HCT116 (cell line): ENCODE measurements at regions not wholly inside any gene's neighbourhood (a gene's known extent, or its start where the extent isn't known, plus 50 kb on each side); places are given as distances from the start of the nearest gene placed in this dataset.

Experiments
- ATAC-seq: fragments of 200-7000 bp; cut with Tn5 transposase; 2 replicates; pipeline ENCODE4 v1.9.1; 2020; ENCODE audit warnings: mild to moderate bottlenecking, moderate library complexity
- BruUV-seq: library from RNA; stranded (reverse); fragments of 400-500 nt; replicated peaks from 2 replicates; lab custom pipeline; 2021; lab: Mats Ljungman, UMichigan
- CTCF ChIA-PET: fragments of 300-600 bp; sonication (Branson Sonifier 250); formaldehyde crosslinking; loops from one replicate; lab custom pipeline; 2021; ENCODE audit warnings: antibody characterized with exemption; lab: Charles Lee
- POLR2A ChIA-PET: fragments of 300-600, 350-600 bp; sonication (Branson Sonifier 250); formaldehyde crosslinking; loops from one replicate; lab custom pipeline; 2021; ENCODE audit warnings: antibody characterized with exemption; lab: Charles Lee
- RAD21 ChIA-PET, 2 experiments: fragments of 300-600 bp; sonication (Branson Sonifier 250); formaldehyde crosslinking; loops; one replicate each; lab custom pipeline; 2023; ENCODE audit warnings: low total read pairs in 2 of 2; ENCODE audit not compliant: uncharacterized antibody in 2 of 2, unreplicated experiment in 2 of 2, low non-redundant PET in 1 of 2; lab: Charles Lee
- DNase-seq: peaks from one replicate; pipeline ENCODE4 v3.0.0-alpha.2; 2010; ENCODE audit warnings: low read depth, low spot score
- H2AFZ ChIP-seq: fragments of 200-600 bp; shearing (Covaris generic), sonication (generic); 2 replicates; pipeline ENCODE4 v1.6.1; 2017; ENCODE audit warnings: low read depth, mixed run types, mixed read lengths, antibody characterized with exemption, low read length; ENCODE audit not compliant: poor library complexity, severe bottlenecking
- H3K27ac ChIP-seq: 2 replicates; pipeline ENCODE4 v1.5.1; 2012; ENCODE audit warnings: low read depth, low read length
- H3K27me3 ChIP-seq: fragments of 200-600 bp; sonication (generic); 2 replicates; pipeline ENCODE4 v1.6.1; 2016; ENCODE audit warnings: mixed run types, low read length, mixed read lengths; ENCODE audit not compliant: insufficient read depth
- H3K36me3 ChIP-seq, 2 experiments: fragments of 200-500 bp in 1 of 2; fragments of 200-600 bp in 1 of 2; sonication (Bioruptor generic) in 1 of 2; sonication (generic) in 1 of 2; 2 replicates each; pipeline versions ENCODE4 v1.5.1 to v1.6.1; 2014 to 2016; ENCODE audit warnings: low read length in 2 of 2, inconsistent platforms in 1 of 2, mixed read lengths in 1 of 2, mixed run types in 1 of 2; ENCODE audit not compliant: insufficient read depth in 2 of 2, control insufficient read depth in 1 of 2
- H3K4me1 ChIP-seq, 2 experiments: fragments of 200-600 bp in 1 of 2; sonication (generic) in 1 of 2; 2 replicates each; pipeline versions ENCODE4 v1.5.1 to v1.6.1; 2012 to 2017; ENCODE audit warnings: low read length in 2 of 2, inconsistent platforms in 1 of 2, mild to moderate bottlenecking in 1 of 2, mixed read lengths in 1 of 2, mixed run types in 1 of 2, moderate library complexity in 1 of 2; ENCODE audit not compliant: insufficient read depth in 2 of 2, control insufficient read depth in 1 of 2
- H3K4me2 ChIP-seq: fragments of 200-600 bp; sonication (generic); 2 replicates; pipeline ENCODE4 v1.6.1; 2017; ENCODE audit warnings: mixed run types, low read length, mixed read lengths
- H3K4me3 ChIP-seq, 2 experiments: fragments of 200-600 bp in 1 of 2; sonication (generic) in 1 of 2; replicated peaks in 1 of 2; 2 replicates each; pipeline ENCODE4 v1.5.1; 2011 to 2016; ENCODE audit warnings: low read length in 2 of 2, control low read depth in 1 of 2, low read depth in 1 of 2, mild to moderate bottlenecking in 1 of 2, mixed read lengths in 1 of 2, mixed run types in 1 of 2
- H3K79me2 ChIP-seq: fragments of 200-600 bp; sonication (generic); 2 replicates; pipeline ENCODE4 v1.6.1; 2017; ENCODE audit warnings: mild to moderate bottlenecking, mixed run types, low read length, moderate library complexity, mixed read lengths; ENCODE audit not compliant: insufficient read depth
- H3K9ac ChIP-seq: fragments of 200-600 bp; sonication (generic); 2 replicates; pipeline ENCODE4 v1.6.1; 2016; ENCODE audit warnings: low read length, mixed read lengths
- H3K9me2 ChIP-seq: fragments of 200-600 bp; sonication (generic), shearing (Covaris generic); 2 replicates; pipeline ENCODE4 v1.6.1; 2017; ENCODE audit warnings: mixed run types, mild to moderate bottlenecking, moderate library complexity; ENCODE audit not compliant: insufficient read depth
- H3K9me3 ChIP-seq, 2 experiments: fragments of 200-500 bp in 1 of 2; fragments of 200-600 bp in 1 of 2; sonication (Bioruptor generic) in 1 of 2; sonication (generic) in 1 of 2; 2 replicates each; pipeline ENCODE4 v1.6.1; 2014 to 2017; ENCODE audit warnings: low read length in 2 of 2, mixed read lengths in 2 of 2, inconsistent platforms in 1 of 2, low read depth in 1 of 2, mild to moderate bottlenecking in 1 of 2, mixed run types in 1 of 2, moderate library complexity in 1 of 2; ENCODE audit not compliant: control insufficient read depth in 1 of 2, insufficient read depth in 1 of 2
- H4K20me1 ChIP-seq: fragments of 200-600 bp; sonication (generic), shearing (Covaris generic); 2 replicates; pipeline ENCODE4 v1.6.1; 2017; ENCODE audit warnings: mixed run types, mild to moderate bottlenecking, moderate library complexity; ENCODE audit not compliant: insufficient read depth
- CEBPB ChIP-seq: IDR thresholded peaks from 2 replicates; pipeline ENCODE4 v1.6.1; 2012; ENCODE audit warnings: low read depth
- EGR1 ChIP-seq: IDR thresholded peaks from 2 replicates; pipeline ENCODE4 v1.6.1; 2012; ENCODE audit warnings: low read depth
- EZH2phosphoT487 ChIP-seq: fragments of 200-600 bp; IDR thresholded peaks from 2 replicates; pipeline ENCODE4 v1.6.1; 2018; ENCODE audit warnings: antibody characterized with exemption, borderline replicate concordance
- POLR2A ChIP-seq: IDR thresholded peaks from 2 replicates; pipeline ENCODE4 v1.7.0; 2011; ENCODE audit warnings: borderline replicate concordance; ENCODE audit not compliant: insufficient read depth, insufficient read length; ENCODE audit errors: extremely low read depth
- POLR2AphosphoS5 ChIP-seq: IDR thresholded peaks from 2 replicates; pipeline ENCODE4 v1.6.1; 2011; ENCODE audit warnings: mild to moderate bottlenecking, low read depth, low read length, moderate library complexity
- SP1 ChIP-seq: IDR thresholded peaks from 2 replicates; pipeline ENCODE4 v1.6.1; 2012; ENCODE audit warnings: low read depth
- SRF ChIP-seq: IDR thresholded peaks from 2 replicates; pipeline ENCODE4 v1.6.1; 2012; ENCODE audit warnings: low read depth
- TCF7L2 ChIP-seq: IDR thresholded peaks from 2 replicates; pipeline ENCODE4 v1.7.0; 2011; ENCODE audit warnings: borderline replicate concordance, inconsistent platforms; ENCODE audit not compliant: insufficient read depth, insufficient read length; ENCODE audit errors: extremely low read depth
- intact Hi-C: fragments of 100-400 bp; cut with micrococcal nuclease; formaldehyde crosslinking; loops from 2 replicates; pipeline ENCODE4 v1.10.0; 2022
- TF ChIP-seq, protein P1 (sequence below): IDR thresholded peaks from 2 replicates; pipeline ENCODE4 v1.6.1; 2011; ENCODE audit warnings: mild to moderate bottlenecking, low read length, moderate library complexity; ENCODE audit not compliant: insufficient replicate concordance; ENCODE audit errors: extremely low read depth
- TF ChIP-seq, protein P2 (sequence below): IDR thresholded peaks from 2 replicates; pipeline ENCODE4 v1.6.1; 2012
- TF ChIP-seq, protein P3 (sequence below): IDR thresholded peaks from 2 replicates; pipeline ENCODE4 v1.6.1; 2012; ENCODE audit warnings: low read depth
- TF ChIP-seq, protein P4 (sequence below): IDR thresholded peaks from 2 replicates; pipeline ENCODE4 v1.6.1; 2012

DNA sequence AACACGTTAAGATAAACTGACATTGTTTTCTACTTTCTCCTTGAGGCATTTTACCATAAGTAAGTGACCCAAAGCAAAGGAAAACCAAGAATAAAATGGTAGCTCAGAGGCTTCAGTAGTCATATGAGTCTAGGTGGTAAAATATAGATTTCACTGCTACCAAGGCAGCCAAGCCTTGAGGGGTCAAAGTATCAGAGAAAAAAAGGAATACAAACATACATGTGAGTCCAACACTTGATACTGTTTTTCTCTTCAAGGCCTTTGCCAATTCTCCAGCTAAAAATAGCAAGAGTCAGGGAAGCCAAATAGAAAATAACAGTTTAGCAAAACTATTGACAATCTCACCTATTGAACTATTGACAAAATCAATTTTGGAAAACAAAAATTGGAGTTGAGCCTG lies 925.9 kb downstream of the BCL11A start:
- H3K36me3 ChIP-seq = no peaks in the 10 kb centered on the region
- ATAC-seq (no peak), DNase-seq (no peak)
- H3K9me3 ChIP-seq = peaks cover 0 to 8% of the 10 kb centered on the region in 2 experiments; a peak in 1 of 4 replicates
- intact Hi-C loops = no loop called here
- H3K4me2 ChIP-seq = no peak overlapping the region
- H3K79me2 ChIP-seq = no peaks in the 10 kb centered on the region
- no peaks in the 10 kb centered on the region for H3K4me1 ChIP-seq
- H3K27me3 ChIP-seq = no peaks in the 10 kb centered on the region
- RAD21 ChIA-PET = no interaction called here
- BruUV-seq = no TSS peak
- no peak overlapping the region for H3K27ac ChIP-seq
- H2AFZ ChIP-seq = no peak overlapping the region
- no peak overlapping the region for H3K4me3 ChIP-seq
- H3K9ac ChIP-seq = no peak overlapping the region
- POLR2A ChIA-PET = no interaction called here
- TF ChIP-seq TCF7L2 (no peak), EZH2phosphoT487 (no peak), SP1 (no peak), CEBPB (no peak), EGR1 (no peak), SRF (no peak), POLR2AphosphoS5 (no peak), POLR2A (no peak)
- TF ChIP-seq, protein P1, sequence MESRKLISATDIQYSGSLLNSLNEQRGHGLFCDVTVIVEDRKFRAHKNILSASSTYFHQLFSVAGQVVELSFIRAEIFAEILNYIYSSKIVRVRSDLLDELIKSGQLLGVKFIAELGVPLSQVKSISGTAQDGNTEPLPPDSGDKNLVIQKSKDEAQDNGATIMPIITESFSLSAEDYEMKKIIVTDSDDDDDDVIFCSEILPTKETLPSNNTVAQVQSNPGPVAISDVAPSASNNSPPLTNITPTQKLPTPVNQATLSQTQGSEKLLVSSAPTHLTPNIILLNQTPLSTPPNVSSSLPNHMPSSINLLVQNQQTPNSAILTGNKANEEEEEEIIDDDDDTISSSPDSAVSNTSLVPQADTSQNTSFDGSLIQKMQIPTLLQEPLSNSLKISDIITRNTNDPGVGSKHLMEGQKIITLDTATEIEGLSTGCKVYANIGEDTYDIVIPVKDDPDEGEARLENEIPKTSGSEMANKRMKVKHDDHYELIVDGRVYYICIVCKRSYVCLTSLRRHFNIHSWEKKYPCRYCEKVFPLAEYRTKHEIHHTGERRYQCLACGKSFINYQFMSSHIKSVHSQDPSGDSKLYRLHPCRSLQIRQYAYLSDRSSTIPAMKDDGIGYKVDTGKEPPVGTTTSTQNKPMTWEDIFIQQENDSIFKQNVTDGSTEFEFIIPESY = no peak
- TF ChIP-seq, protein P2, sequence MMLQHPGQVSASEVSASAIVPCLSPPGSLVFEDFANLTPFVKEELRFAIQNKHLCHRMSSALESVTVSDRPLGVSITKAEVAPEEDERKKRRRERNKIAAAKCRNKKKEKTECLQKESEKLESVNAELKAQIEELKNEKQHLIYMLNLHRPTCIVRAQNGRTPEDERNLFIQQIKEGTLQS = no peak
- TF ChIP-seq, protein P3, sequence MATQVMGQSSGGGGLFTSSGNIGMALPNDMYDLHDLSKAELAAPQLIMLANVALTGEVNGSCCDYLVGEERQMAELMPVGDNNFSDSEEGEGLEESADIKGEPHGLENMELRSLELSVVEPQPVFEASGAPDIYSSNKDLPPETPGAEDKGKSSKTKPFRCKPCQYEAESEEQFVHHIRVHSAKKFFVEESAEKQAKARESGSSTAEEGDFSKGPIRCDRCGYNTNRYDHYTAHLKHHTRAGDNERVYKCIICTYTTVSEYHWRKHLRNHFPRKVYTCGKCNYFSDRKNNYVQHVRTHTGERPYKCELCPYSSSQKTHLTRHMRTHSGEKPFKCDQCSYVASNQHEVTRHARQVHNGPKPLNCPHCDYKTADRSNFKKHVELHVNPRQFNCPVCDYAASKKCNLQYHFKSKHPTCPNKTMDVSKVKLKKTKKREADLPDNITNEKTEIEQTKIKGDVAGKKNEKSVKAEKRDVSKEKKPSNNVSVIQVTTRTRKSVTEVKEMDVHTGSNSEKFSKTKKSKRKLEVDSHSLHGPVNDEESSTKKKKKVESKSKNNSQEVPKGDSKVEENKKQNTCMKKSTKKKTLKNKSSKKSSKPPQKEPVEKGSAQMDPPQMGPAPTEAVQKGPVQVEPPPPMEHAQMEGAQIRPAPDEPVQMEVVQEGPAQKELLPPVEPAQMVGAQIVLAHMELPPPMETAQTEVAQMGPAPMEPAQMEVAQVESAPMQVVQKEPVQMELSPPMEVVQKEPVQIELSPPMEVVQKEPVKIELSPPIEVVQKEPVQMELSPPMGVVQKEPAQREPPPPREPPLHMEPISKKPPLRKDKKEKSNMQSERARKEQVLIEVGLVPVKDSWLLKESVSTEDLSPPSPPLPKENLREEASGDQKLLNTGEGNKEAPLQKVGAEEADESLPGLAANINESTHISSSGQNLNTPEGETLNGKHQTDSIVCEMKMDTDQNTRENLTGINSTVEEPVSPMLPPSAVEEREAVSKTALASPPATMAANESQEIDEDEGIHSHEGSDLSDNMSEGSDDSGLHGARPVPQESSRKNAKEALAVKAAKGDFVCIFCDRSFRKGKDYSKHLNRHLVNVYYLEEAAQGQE = no peak
- TF ChIP-seq, protein P4, sequence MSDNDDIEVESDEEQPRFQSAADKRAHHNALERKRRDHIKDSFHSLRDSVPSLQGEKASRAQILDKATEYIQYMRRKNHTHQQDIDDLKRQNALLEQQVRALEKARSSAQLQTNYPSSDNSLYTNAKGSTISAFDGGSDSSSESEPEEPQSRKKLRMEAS = no peak
- H3K9me2 ChIP-seq = no peaks in the 10 kb centered on the region
- H4K20me1 ChIP-seq = no peaks in the 10 kb centered on the region
- CTCF ChIA-PET = no interaction called here
